Brain microvascular endothelial cell (primary cell): ENCODE measurements at regions not wholly inside any gene's neighbourhood (a gene's known extent, or its start where the extent isn't known, plus 50 kb on each side); places are given as distances from the start of the nearest gene placed in this dataset.

ENCODE experiments used
- DNase-seq: peaks from one replicate; pipeline ENCODE4 v3.0.0-alpha.2; 2020
- H3K27ac ChIP-seq: fragments of 250-450 bp; sonication (Bioruptor Pico); 2 replicates; pipeline ENCODE4 v1.5.1; 2020; ENCODE audit warnings: mild to moderate bottlenecking, moderate library complexity
- H3K27me3 ChIP-seq: fragments of 250-450 bp; sonication (Bioruptor Pico); replicated peaks from 2 replicates; pipeline ENCODE4 v1.5.1; 2020; ENCODE audit warnings: mild to moderate bottlenecking
- H3K36me3 ChIP-seq: fragments of 250-450 bp; sonication (Bioruptor Pico); replicated peaks from 2 replicates; pipeline ENCODE4 v1.5.1; 2020; ENCODE audit warnings: mild to moderate bottlenecking
- H3K4me3 ChIP-seq: 2 replicates; pipeline ENCODE4 v1.5.1; 2011; ENCODE audit warnings: low read depth, mild to moderate bottlenecking, control low read depth, low read length, moderate library complexity
- in situ Hi-C: cut with HindIII; loops from 2 replicates; pipeline ENCODE4 v1.10.0; 2017; ENCODE audit warnings: low sequenced_read_pairs, low pct_ligation_motif_present
- TF ChIP-seq, protein P1 (sequence below): IDR thresholded peaks from 2 replicates; pipeline ENCODE4 v1.5.1; 2011; ENCODE audit warnings: low read depth, mild to moderate bottlenecking, moderate library complexity, low read length, control low read depth, inconsistent platforms; ENCODE audit errors: missing control alignments

- TF ChIP-seq, protein P1, sequence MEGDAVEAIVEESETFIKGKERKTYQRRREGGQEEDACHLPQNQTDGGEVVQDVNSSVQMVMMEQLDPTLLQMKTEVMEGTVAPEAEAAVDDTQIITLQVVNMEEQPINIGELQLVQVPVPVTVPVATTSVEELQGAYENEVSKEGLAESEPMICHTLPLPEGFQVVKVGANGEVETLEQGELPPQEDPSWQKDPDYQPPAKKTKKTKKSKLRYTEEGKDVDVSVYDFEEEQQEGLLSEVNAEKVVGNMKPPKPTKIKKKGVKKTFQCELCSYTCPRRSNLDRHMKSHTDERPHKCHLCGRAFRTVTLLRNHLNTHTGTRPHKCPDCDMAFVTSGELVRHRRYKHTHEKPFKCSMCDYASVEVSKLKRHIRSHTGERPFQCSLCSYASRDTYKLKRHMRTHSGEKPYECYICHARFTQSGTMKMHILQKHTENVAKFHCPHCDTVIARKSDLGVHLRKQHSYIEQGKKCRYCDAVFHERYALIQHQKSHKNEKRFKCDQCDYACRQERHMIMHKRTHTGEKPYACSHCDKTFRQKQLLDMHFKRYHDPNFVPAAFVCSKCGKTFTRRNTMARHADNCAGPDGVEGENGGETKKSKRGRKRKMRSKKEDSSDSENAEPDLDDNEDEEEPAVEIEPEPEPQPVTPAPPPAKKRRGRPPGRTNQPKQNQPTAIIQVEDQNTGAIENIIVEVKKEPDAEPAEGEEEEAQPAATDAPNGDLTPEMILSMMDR, result no peak
- H3K4me3 ChIP-seq, result no peak overlapping the region
- H3K36me3 ChIP-seq, result no peaks in the 10 kb centered on the region
- H3K27me3 ChIP-seq, result no peaks in the 10 kb centered on the region
- in situ Hi-C loops, result no loop called here
- DNase-seq, result no peak
- H3K27ac ChIP-seq, result no peak overlapping the region
These were observed 70.5 kb upstream of the KLHL13 start for GRCh38 chrX:118187100-118187499.

DNA sequence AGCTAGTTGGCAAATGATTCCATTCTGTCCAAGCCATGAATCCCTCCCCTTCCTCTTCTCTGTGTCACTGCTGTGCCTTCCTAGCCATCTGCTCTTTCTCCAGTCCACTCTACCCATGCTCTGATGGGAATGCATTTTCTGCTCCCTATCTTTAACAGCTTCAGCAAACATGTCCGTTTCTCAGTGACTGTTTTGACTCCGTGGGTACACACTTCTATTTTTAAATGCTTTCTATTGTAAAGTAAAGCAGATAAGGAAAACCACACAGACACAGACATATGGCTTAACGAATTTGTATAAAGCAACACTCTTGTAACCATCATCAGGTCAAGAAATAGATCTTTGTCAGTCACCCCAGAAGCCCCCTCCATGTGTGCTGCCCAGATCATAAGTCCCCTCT, 72.4 kb upstream of the KLHL13 start:
- DNase-seq, result no peak
- H3K4me3 ChIP-seq, result no peak overlapping the region
- TF ChIP-seq, protein P1, result no peak
- in situ Hi-C loops, result no loop called here
- no peaks in the 10 kb centered on the region for H3K36me3 ChIP-seq
- H3K27me3 ChIP-seq, result no peaks in the 10 kb centered on the region
- H3K27ac ChIP-seq, result no peak overlapping the region

DNA sequence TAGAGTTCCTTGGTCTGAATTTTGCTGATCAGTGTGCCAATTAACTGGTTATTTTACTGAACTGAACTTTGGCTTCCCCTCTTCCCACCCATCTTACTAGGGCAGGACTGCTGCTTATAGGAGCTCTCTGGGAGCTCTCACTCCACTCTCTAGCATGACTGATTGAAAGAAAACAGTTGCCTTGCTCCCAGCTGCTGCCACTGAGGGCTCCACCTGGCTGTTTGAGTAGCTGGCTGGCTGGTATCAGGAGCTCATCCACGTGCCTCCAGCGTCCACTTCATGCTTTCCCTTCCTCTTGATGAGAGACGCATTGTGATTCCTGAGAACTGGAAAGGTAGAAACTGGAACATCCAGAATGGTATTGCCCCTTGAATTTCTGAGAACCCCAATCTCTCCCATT, 73.0 kb upstream of the KLHL13 start:
- in situ Hi-C loops, result no loop called here
- Histone ChIP-seq H3K36me3 (no peaks in the 10 kb centered on the region), H3K27ac (no peak overlapping the region), H3K27me3 (no peaks in the 10 kb centered on the region), H3K4me3 (no peak overlapping the region)
- TF ChIP-seq, protein P1, result no peak
- DNase-seq, result no peak

GRCh38 chrX:118197730-118198129, 81.1 kb upstream of the KLHL13 start:
- Histone ChIP-seq H3K4me3 (no peak overlapping the region), H3K36me3 (no peaks in the 10 kb centered on the region), H3K27me3 (no peaks in the 10 kb centered on the region), H3K27ac (no peak overlapping the region)
- TF ChIP-seq, protein P1, result no peak
- DNase-seq, result no peak
- in situ Hi-C loops, result no loop called here

DNA sequence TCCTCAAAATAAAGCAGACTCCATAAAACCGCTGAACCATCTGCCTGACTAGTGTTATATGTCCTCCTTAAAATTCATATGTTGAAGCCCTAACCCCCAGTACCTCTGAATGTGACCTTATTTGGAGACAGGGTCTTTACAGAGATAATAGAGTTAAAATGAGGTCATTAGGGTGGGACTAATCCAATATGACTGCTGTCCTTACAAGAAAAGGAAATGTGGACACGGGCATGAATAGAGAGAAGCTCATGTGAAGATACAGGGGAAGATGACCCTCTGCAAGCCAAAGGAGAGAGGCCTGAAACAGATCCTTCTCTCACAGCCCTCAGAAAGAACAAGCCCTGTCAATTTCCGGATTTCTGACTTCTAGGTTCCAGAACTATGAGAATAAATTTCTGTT, 82.0 kb upstream of the KLHL13 start:
- TF ChIP-seq, protein P1, result no peak
- no peak for DNase-seq
- H3K27me3 ChIP-seq, result no peaks in the 10 kb centered on the region
- no peak overlapping the region for H3K27ac ChIP-seq
- H3K36me3 ChIP-seq, result no peaks in the 10 kb centered on the region
- in situ Hi-C loops, result no loop called here
- H3K4me3 ChIP-seq, result no peak overlapping the region

DNA sequence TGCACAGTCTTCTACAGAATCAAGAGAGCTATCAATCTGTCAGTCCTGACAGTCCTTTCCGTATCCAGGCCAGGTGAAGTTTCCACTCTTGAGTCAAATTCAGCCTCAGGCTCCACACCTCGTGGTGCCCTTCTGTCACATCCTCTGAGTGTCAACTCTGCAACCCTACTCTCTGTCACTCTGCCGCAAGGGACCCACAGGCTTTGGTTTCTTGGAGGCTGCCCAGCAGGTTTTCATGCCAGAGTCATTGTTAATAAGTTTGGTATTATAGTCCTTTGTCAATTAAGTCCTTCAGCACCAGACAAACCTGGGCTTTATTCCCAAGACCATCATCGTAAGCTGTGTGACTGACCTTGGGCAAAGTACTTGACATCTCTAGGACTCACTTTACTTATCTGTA, 83.4 kb upstream of the KLHL13 start:
- DNase-seq, result no peak
- TF ChIP-seq, protein P1, result no peak
- no peak overlapping the region for H3K27ac ChIP-seq
- in situ Hi-C loops, result no loop called here
- no peaks in the 10 kb centered on the region for H3K27me3 ChIP-seq
- no peaks in the 10 kb centered on the region for H3K36me3 ChIP-seq
- H3K4me3 ChIP-seq, result no peak overlapping the region
